ENCODE measurements at regions not wholly inside any gene's neighbourhood (a gene's known extent, or its start where the extent isn't known, plus 50 kb on each side); places are given as distances from the start of the nearest gene placed in this dataset.

DNA sequence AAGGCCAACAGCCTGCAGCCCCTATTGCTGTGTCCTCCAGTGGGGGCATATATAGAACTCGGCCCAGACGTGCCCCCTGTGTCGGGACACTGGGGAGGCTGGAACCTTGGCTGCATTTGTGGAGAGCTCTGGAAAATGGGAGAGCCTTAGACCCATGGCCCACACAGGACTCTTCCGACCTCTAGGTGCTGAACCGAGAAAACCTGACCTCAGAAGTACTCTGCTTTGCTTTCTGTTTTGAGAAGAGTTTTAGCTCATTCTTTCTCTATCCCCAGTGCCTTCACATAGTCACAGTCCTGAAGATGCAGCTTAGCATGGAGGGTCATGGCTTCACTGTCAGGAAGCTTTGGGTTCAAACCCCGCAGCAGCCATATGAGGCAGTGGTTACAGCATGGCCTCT, 271.8 kb upstream of the B3GAT1 start:
- H2BK120ac ChIP-seq (replicated peaks; ENCODE audit: low read depth, low read length), result no peak overlapping the region
- no peak overlapping the region for H3K4ac ChIP-seq (replicated peaks; ENCODE audit: insufficient read length, low read depth, low read length)
- no peak overlapping the region for H2AK5ac ChIP-seq (ENCODE audit: low read depth, low read length)
- H3K4me2 ChIP-seq (ENCODE audit: insufficient read depth in 1 of 2, low read depth in 2 of 2, low read length in 2 of 2), result no peak overlapping the region
- H2BK12ac ChIP-seq (ENCODE audit: low read depth, low read length), result no peak overlapping the region
- H3K9ac ChIP-seq (replicated peaks in 1 of 4; ENCODE audit: extremely low read depth in 1 of 4, low read depth in 3 of 4, low read length in 3 of 4), result no peak overlapping the region
- H3K79me1 ChIP-seq (ENCODE audit: low read depth, low read length), result no peaks in the 10 kb centered on the region
- no peak overlapping the region for H4K5ac ChIP-seq (ENCODE audit: insufficient read length, low read depth, low read length)
- CTCF ChIA-PET (ENCODE audit: partially characterized antibody), result interaction anchor here (0.7 to 1.7 kb wide), 6 partner anchors 9 to 135 kb away, joined by 3 to 7 read pairs (median 3); no protein-coding TSS in a partner anchor
- H4K8ac ChIP-seq (ENCODE audit: extremely low read depth, insufficient read depth, low read length), result no peak overlapping the region
- H3K23ac ChIP-seq (ENCODE audit: insufficient read length), result no peak overlapping the region
- H3K23me2 ChIP-seq (ENCODE audit: low read depth, low read length), result no peaks in the 10 kb centered on the region
- H3K27me3 ChIP-seq (replicated peaks in 1 of 4; ENCODE audit: control insufficient read depth in 3 of 4, extremely low read depth in 1 of 4, insufficient read depth in 3 of 4, low read length in 3 of 4), result no peaks in the 10 kb centered on the region
- peaks cover 0 to 3% (median 0%) of the 10 kb centered on the region in 4 experiments; a peak in 2 of 7 replicates for H3K4me1 ChIP-seq (replicated peaks in 1 of 4; ENCODE audit: control insufficient read depth in 3 of 4, insufficient read depth in 4 of 4, low read length in 3 of 4)
- POLR2A ChIA-PET (ENCODE audit: partially characterized antibody), result no interaction called here
- no peak for TF ChIP-seq SUZ12 (IDR thresholded peaks at IDR 0.05; ENCODE audit: low read length)
- no peak for TF ChIP-seq ASH2L (IDR thresholded peaks at IDR 0.05; ENCODE audit: low read length)
- TF ChIP-seq KDM4A (IDR thresholded peaks at IDR 0.05; ENCODE audit: low read depth, low read length, severe bottlenecking), result no peak
- no peak for TF ChIP-seq E2F6 (IDR thresholded peaks at IDR 0.05)
- no peak for TF ChIP-seq POU5F1 (IDR thresholded peaks at IDR 0.05; ENCODE audit: low read depth, low read length)
- TF ChIP-seq JUN (IDR thresholded peaks at IDR 0.05; ENCODE audit: low read depth, low read length), result no peak
- TF ChIP-seq CTCF (IDR thresholded peaks at IDR 0.05; ENCODE audit: control extremely low read depth in 1 of 3, insufficient read depth in 1 of 3, low read depth in 1 of 3, low read length in 3 of 3), result no peak
- no peak for TF ChIP-seq CBX8 (IDR thresholded peaks at IDR 0.05; ENCODE audit: borderline replicate concordance, low read depth, low read length)
- no peak for TF ChIP-seq FOSL1 (IDR thresholded peaks at IDR 0.05; ENCODE audit: insufficient read depth, low read depth, low read length)
- no peak for TF ChIP-seq BRCA1 (IDR thresholded peaks at IDR 0.05; ENCODE audit: low read depth, low read length)
- TF ChIP-seq SP4 (IDR thresholded peaks at IDR 0.05; ENCODE audit: low read length), result no peak
- no peak for TF ChIP-seq PHF8 (conservative IDR thresholded peaks at IDR 0.05; ENCODE audit: low read depth, low read length)
- no peak overlapping the region for H3K56ac ChIP-seq (replicated peaks; ENCODE audit: insufficient read length, low read depth, low read length)
- H3K9me3 ChIP-seq (ENCODE audit: insufficient read depth in 2 of 2, low read depth in 1 of 2, low read length in 1 of 2), result no peaks in the 10 kb centered on the region
- H2BK15ac ChIP-seq (ENCODE audit: low read length), result no peak overlapping the region
- no peak for FAIRE-seq
- H3K27ac ChIP-seq (ENCODE audit: low read depth, low read length), result no peak overlapping the region
- no peak overlapping the region for H3K14ac ChIP-seq (ENCODE audit: insufficient read length)
- H3K36me3 ChIP-seq (ENCODE audit: control insufficient read depth in 2 of 4, insufficient read depth in 4 of 4, low read length in 3 of 4), result no peaks in the 10 kb centered on the region
- no peak overlapping the region for H2BK5ac ChIP-seq (ENCODE audit: low read depth, low read length)
- H4K91ac ChIP-seq (replicated peaks; ENCODE audit: insufficient read length, low read length), result no peak overlapping the region
- WGBS, 2 experiments (ENCODE audit: extremely low coverage in 1 of 2, insufficient coverage in 1 of 2, insufficient read length in 1 of 2, insufficient replicate concordance in 2 of 2, low coverage in 1 of 2, low lambda C conversion rate in 2 of 2, missing lambda C conversion rate in 1 of 2), result 93% methylated on average over 6 of the region's 6 CpGs; no CpG with 5 or more reads in 1 of the 2 experiments
- H4K20me1 ChIP-seq (replicated peaks in 1 of 2; ENCODE audit: control insufficient read depth in 1 of 2, insufficient read depth in 2 of 2, low read length in 2 of 2), result no peaks in the 10 kb centered on the region
- no peaks in the 10 kb centered on the region for H3K79me2 ChIP-seq (ENCODE audit: control insufficient read depth in 1 of 2, insufficient read depth in 2 of 2, low read length in 2 of 2)
- H3K18ac ChIP-seq (ENCODE audit: extremely low read depth, low read length), result no peak overlapping the region
- no peak overlapping the region for H3K4me3 ChIP-seq (ENCODE audit: extremely low read depth in 1 of 4, insufficient read depth in 2 of 4, low read depth in 3 of 4, low read length in 4 of 4)
- no peak overlapping the region for H2AFZ ChIP-seq (ENCODE audit: low read length)
- no peak overlapping the region for H2BK20ac ChIP-seq (ENCODE audit: low read length)
- no peak for DNase-seq (ENCODE audit: low read depth in 1 of 2, low spot score in 2 of 2)
